ENCODE measurements at regions not wholly inside any gene's neighbourhood (a gene's known extent, or its start where the extent isn't known, plus 50 kb on each side); places are given as distances from the start of the nearest gene placed in this dataset.

DNA sequence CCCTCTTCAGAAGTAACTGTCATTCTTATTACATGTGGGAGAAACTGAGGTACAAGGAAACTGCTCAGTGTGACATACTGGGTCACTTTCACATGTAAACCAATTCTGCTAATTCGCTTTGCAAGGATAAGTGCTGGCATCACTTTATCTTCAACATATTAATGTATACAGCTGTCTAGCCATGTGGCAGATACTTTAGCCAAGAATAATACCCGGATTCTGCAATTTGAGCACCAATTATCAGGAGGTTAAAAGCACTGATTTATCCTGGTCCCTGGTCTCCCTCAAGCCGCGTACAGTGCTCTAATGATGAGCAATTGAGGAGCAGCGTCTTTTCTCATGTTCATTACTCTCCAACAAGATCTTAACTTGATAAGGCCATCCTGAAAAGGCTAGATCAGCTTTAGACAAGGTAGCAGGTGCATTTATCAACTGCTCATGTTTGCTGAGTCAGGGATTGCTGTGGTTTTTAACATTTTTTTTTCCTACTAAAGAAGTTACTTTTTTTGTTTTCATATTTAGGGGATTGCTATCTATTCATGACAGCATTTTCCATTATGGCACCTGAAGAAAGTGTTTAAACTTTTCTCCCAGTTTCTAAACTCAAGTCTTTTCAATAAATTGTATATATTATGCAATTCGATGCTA is 1066.3 kb upstream of the MAP3K7 start:
- H3K9me3 ChIP-seq (ENCODE audit: low read length): no peaks in the 10 kb centered on the region
- H3K27ac ChIP-seq (ENCODE audit: low read length): peak overlapping the region; percentile 93
- H3K79me2 ChIP-seq (replicated peaks; ENCODE audit: insufficient read depth, low read length): no peaks in the 10 kb centered on the region
- no peaks in the 10 kb centered on the region for H3K9me2 ChIP-seq (ENCODE audit: insufficient read depth, low read length)
- peak overlapping the region; percentile 58 for H3K9ac ChIP-seq (ENCODE audit: low read length)
- H2AFZ ChIP-seq (ENCODE audit: low read depth, low read length): no peak overlapping the region
- peak overlapping the region; percentile 32 for H3K4me2 ChIP-seq (ENCODE audit: low read length)
- no peaks in the 10 kb centered on the region for H3K27me3 ChIP-seq (ENCODE audit: insufficient read depth, low read depth, low read length)
- H3F3A ChIP-seq (ENCODE audit: insufficient read depth, low read length, poor library complexity, severe bottlenecking): peaks cover 14% of the 10 kb centered on the region
- TF ChIP-seq SMC3 (conservative IDR thresholded peaks at IDR 0.05; ENCODE audit: poor library complexity) (no peak), MXI1 (conservative IDR thresholded peaks at IDR 0.05; ENCODE audit: poor library complexity, severe bottlenecking) (no peak), POLR2AphosphoS5 (IDR thresholded peaks at IDR 0.05) (no peak), EZH2 (IDR thresholded peaks at IDR 0.05; ENCODE audit: borderline replicate concordance, insufficient read depth, low read length, poor library complexity, severe bottlenecking) (no peak), TAF1 (IDR thresholded peaks at IDR 0.05; ENCODE audit: low read depth) (no peak), REST (IDR thresholded peaks at IDR 0.05; ENCODE audit: borderline replicate concordance) (no peak), RAD21 (conservative IDR thresholded peaks at IDR 0.05) (no peak), EP300 (conservative IDR thresholded peaks at IDR 0.05; ENCODE audit: poor library complexity, severe bottlenecking) (no peak)
- TF ChIP-seq, protein P1, sequence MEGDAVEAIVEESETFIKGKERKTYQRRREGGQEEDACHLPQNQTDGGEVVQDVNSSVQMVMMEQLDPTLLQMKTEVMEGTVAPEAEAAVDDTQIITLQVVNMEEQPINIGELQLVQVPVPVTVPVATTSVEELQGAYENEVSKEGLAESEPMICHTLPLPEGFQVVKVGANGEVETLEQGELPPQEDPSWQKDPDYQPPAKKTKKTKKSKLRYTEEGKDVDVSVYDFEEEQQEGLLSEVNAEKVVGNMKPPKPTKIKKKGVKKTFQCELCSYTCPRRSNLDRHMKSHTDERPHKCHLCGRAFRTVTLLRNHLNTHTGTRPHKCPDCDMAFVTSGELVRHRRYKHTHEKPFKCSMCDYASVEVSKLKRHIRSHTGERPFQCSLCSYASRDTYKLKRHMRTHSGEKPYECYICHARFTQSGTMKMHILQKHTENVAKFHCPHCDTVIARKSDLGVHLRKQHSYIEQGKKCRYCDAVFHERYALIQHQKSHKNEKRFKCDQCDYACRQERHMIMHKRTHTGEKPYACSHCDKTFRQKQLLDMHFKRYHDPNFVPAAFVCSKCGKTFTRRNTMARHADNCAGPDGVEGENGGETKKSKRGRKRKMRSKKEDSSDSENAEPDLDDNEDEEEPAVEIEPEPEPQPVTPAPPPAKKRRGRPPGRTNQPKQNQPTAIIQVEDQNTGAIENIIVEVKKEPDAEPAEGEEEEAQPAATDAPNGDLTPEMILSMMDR (IDR thresholded peaks at IDR 0.05; ENCODE audit: poor library complexity, severe bottlenecking): no peak
- H4K20me1 ChIP-seq (ENCODE audit: insufficient read depth): no peaks in the 10 kb centered on the region
- peak overlapping the region; percentile 48 for H3K4me3 ChIP-seq (ENCODE audit: low read length)
- H3K36me3 ChIP-seq (ENCODE audit: insufficient read depth, low read length): no peaks in the 10 kb centered on the region

DNA sequence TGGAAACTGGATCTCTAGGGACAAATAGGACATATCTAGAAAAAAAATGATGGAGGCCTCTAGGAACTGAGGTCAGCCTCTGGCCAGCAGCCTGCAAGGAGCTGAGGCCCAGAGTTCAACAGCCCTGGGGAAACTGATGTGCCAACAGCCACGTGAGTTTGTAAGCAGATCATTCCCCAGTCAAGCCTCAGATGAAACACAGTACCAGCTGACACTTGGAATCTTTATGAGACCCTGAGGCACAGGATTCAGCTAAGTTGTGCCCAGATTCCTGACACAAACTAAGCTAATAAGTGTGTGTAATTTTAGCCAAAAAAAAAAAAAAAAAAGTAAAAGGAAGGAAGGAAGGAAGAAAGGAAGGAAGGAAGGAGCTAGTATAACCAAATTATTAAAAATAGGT is 1059.8 kb upstream of the MAP3K7 start:
- Histone ChIP-seq H3K9me3 (ENCODE audit: low read length) (no peaks in the 10 kb centered on the region), H3K9me2 (ENCODE audit: insufficient read depth, low read length) (no peaks in the 10 kb centered on the region), H4K20me1 (ENCODE audit: insufficient read depth) (no peaks in the 10 kb centered on the region), H3K36me3 (ENCODE audit: insufficient read depth, low read length) (no peaks in the 10 kb centered on the region), H3K27me3 (ENCODE audit: insufficient read depth, low read depth, low read length) (no peaks in the 10 kb centered on the region), H3K4me2 (ENCODE audit: low read length) (no peak overlapping the region), H2AFZ (ENCODE audit: low read depth, low read length) (no peak overlapping the region), H3F3A (ENCODE audit: insufficient read depth, low read length, poor library complexity, severe bottlenecking) (no peaks in the 10 kb centered on the region), H3K79me2 (replicated peaks; ENCODE audit: insufficient read depth, low read length) (no peaks in the 10 kb centered on the region), H3K9ac (ENCODE audit: low read length) (no peak overlapping the region), H3K27ac (ENCODE audit: low read length) (no peak overlapping the region), H3K4me3 (ENCODE audit: low read length) (no peak overlapping the region)
- TF ChIP-seq, protein P1 (IDR thresholded peaks at IDR 0.05; ENCODE audit: poor library complexity, severe bottlenecking): no peak
- no peak for TF ChIP-seq MXI1 (conservative IDR thresholded peaks at IDR 0.05; ENCODE audit: poor library complexity, severe bottlenecking)
- no peak for TF ChIP-seq POLR2AphosphoS5 (IDR thresholded peaks at IDR 0.05)
- TF ChIP-seq EZH2 (IDR thresholded peaks at IDR 0.05; ENCODE audit: borderline replicate concordance, insufficient read depth, low read length, poor library complexity, severe bottlenecking): no peak
- no peak for TF ChIP-seq EP300 (conservative IDR thresholded peaks at IDR 0.05; ENCODE audit: poor library complexity, severe bottlenecking)
- no peak for TF ChIP-seq RAD21 (conservative IDR thresholded peaks at IDR 0.05)
- TF ChIP-seq TAF1 (IDR thresholded peaks at IDR 0.05; ENCODE audit: low read depth): no peak
- TF ChIP-seq SMC3 (conservative IDR thresholded peaks at IDR 0.05; ENCODE audit: poor library complexity): no peak
- no peak for TF ChIP-seq REST (IDR thresholded peaks at IDR 0.05; ENCODE audit: borderline replicate concordance)
